Mucosa of stomach (tissue), 1 donor: ENCODE measurements at regions not wholly inside any gene's neighbourhood (a gene's known extent, or its start where the extent isn't known, plus 50 kb on each side); places are given as distances from the start of the nearest gene placed in this dataset.

Experiments
- H3K27me3 ChIP-seq: one replicate; pipeline ENCODE4 v1.7.0; 2013; ENCODE audit warnings: mild to moderate bottlenecking, low read length; ENCODE audit not compliant: control insufficient read depth, insufficient read depth
- H3K36me3 ChIP-seq: one replicate; pipeline ENCODE4 v1.7.0; 2013; ENCODE audit warnings: low read length; ENCODE audit not compliant: control insufficient read depth, insufficient read depth
- H3K4me1 ChIP-seq: one replicate; pipeline ENCODE4 v1.7.0; 2013; ENCODE audit warnings: mild to moderate bottlenecking, low read length; ENCODE audit not compliant: control insufficient read depth, insufficient read depth
- H3K4me3 ChIP-seq: one replicate; pipeline ENCODE4 v1.7.0; 2013; ENCODE audit warnings: low read length
- H3K9ac ChIP-seq: one replicate; pipeline ENCODE4 v1.7.0; 2013; ENCODE audit warnings: mild to moderate bottlenecking, low read length, moderate library complexity
- H3K9me3 ChIP-seq: one replicate; pipeline ENCODE4 v1.7.0; 2013; ENCODE audit warnings: mild to moderate bottlenecking, low read length, moderate library complexity; ENCODE audit not compliant: control insufficient read depth
- donor health status: Pancreatic carcinoma.

GRCh38 chr9:129339539-129340157 lies 161.6 kb upstream of the IER5L start:
- Histone ChIP-seq H3K27me3 (no peaks in the 10 kb centered on the region), H3K9ac (no peak overlapping the region), H3K4me3 (no peak overlapping the region), H3K9me3 (no peaks in the 10 kb centered on the region), H3K4me1 (peaks cover 42% of the 10 kb centered on the region), H3K36me3 (no peaks in the 10 kb centered on the region)

GRCh38 chr9:129338724-129339430 lies 160.8 kb upstream of the IER5L start:
- Histone ChIP-seq H3K9me3 (no peaks in the 10 kb centered on the region), H3K36me3 (no peaks in the 10 kb centered on the region), H3K9ac (no peak overlapping the region), H3K4me1 (peaks cover 50% of the 10 kb centered on the region), H3K27me3 (no peaks in the 10 kb centered on the region), H3K4me3 (no peak overlapping the region)

GRCh38 chr9:129337336-129338140 lies 159.5 kb upstream of the IER5L start:
- Histone ChIP-seq H3K4me1 (peaks cover 55% of the 10 kb centered on the region), H3K4me3 (no peak overlapping the region), H3K27me3 (no peaks in the 10 kb centered on the region), H3K9me3 (no peaks in the 10 kb centered on the region), H3K9ac (peak overlapping the region; percentile 3), H3K36me3 (no peaks in the 10 kb centered on the region)

GRCh38 chr9:129336601-129337331 lies 158.7 kb upstream of the IER5L start:
- Histone ChIP-seq H3K9me3 (no peaks in the 10 kb centered on the region), H3K27me3 (no peaks in the 10 kb centered on the region), H3K4me3 (no peak overlapping the region), H3K9ac (peak overlapping the region; percentile 59), H3K36me3 (no peaks in the 10 kb centered on the region), H3K4me1 (peaks cover 55% of the 10 kb centered on the region)

GRCh38 chr9:129336130-129336528 lies 158.1 kb upstream of the IER5L start:
- H3K36me3 ChIP-seq = no peaks in the 10 kb centered on the region
- no peaks in the 10 kb centered on the region for H3K9me3 ChIP-seq
- H3K4me3 ChIP-seq = no peak overlapping the region
- peak overlapping the region; percentile 59 for H3K9ac ChIP-seq
- H3K27me3 ChIP-seq = no peaks in the 10 kb centered on the region
- peaks cover 55% of the 10 kb centered on the region for H3K4me1 ChIP-seq

GRCh38 chr9:129335464-129336129 lies 157.5 kb upstream of the IER5L start:
- H3K4me3 ChIP-seq = no peak overlapping the region
- H3K9ac ChIP-seq = peak overlapping the region; percentile 59
- peaks cover 55% of the 10 kb centered on the region for H3K4me1 ChIP-seq

GRCh38 chr9:129334105-129334935 lies 156.3 kb upstream of the IER5L start:
- Histone ChIP-seq H3K9ac (peak overlapping the region; percentile 61), H3K4me3 (peak overlapping the region; percentile 11), H3K4me1 (peaks cover 51% of the 10 kb centered on the region), H3K9me3 (no peaks in the 10 kb centered on the region), H3K27me3 (no peaks in the 10 kb centered on the region), H3K36me3 (no peaks in the 10 kb centered on the region)

More at GRCh38 chr9:129335464-129336129, 157.5 kb upstream of the IER5L start:
- Histone ChIP-seq H3K9me3 (no peaks in the 10 kb centered on the region), H3K27me3 (no peaks in the 10 kb centered on the region), H3K36me3 (no peaks in the 10 kb centered on the region)

GRCh38 chr9:129333617-129334104 lies 155.6 kb upstream of the IER5L start:
- peak overlapping the region; percentile 61 for H3K9ac ChIP-seq
- no peaks in the 10 kb centered on the region for H3K36me3 ChIP-seq
- H3K4me1 ChIP-seq = peaks cover 45% of the 10 kb centered on the region
- H3K9me3 ChIP-seq = no peaks in the 10 kb centered on the region
- no peaks in the 10 kb centered on the region for H3K27me3 ChIP-seq
- H3K4me3 ChIP-seq = peak overlapping the region; percentile 11

GRCh38 chr9:129332581-129332980 lies 154.5 kb upstream of the IER5L start:
- H3K4me1 ChIP-seq = peaks cover 40% of the 10 kb centered on the region
- no peaks in the 10 kb centered on the region for H3K9me3 ChIP-seq
- H3K36me3 ChIP-seq = no peaks in the 10 kb centered on the region
- no peak overlapping the region for H3K9ac ChIP-seq
- no peaks in the 10 kb centered on the region for H3K27me3 ChIP-seq
- H3K4me3 ChIP-seq = no peak overlapping the region

- Histone ChIP-seq H3K4me1 (peaks cover 34% of the 10 kb centered on the region), H3K9me3 (no peaks in the 10 kb centered on the region), H3K9ac (no peak overlapping the region), H3K4me3 (no peak overlapping the region), H3K27me3 (no peaks in the 10 kb centered on the region), H3K36me3 (no peaks in the 10 kb centered on the region)
Measured at GRCh38 chr9:129331772-129332500, 153.9 kb upstream of the IER5L start.
